Natural killer cell (primary cell): ENCODE measurements at regions not wholly inside any gene's neighbourhood (a gene's known extent, or its start where the extent isn't known, plus 50 kb on each side); places are given as distances from the start of the nearest gene placed in this dataset.

Experiments used
- ATAC-seq, 3 donors: fragments of 150-1000 bp in 2 of 3; fragments of 200-7000 bp in 1 of 3; cut with Tn5 transposase; 1 replicate in 1 of 3; 2 replicates in 2 of 3; pipeline ENCODE4 v1.10.0; 2021; ENCODE audit warnings: mild to moderate bottlenecking in 2 of 3, moderate library complexity in 2 of 3
- DNase-seq, 2 donors: peaks; one replicate each; pipeline versions ENCODE4 v3.0.0 to v3.0.0-alpha.2; 2013 to 2021; ENCODE audit warnings: mixed read lengths in 1 of 2
- H3K27ac ChIP-seq: one replicate; pipeline ENCODE4 v1.5.1; 2013; ENCODE audit warnings: mild to moderate bottlenecking, low read length
- H3K27me3 ChIP-seq: one replicate; pipeline ENCODE4 v1.6.1; 2013; ENCODE audit warnings: low read length; ENCODE audit not compliant: control insufficient read depth, insufficient read depth
- H3K36me3 ChIP-seq: one replicate; pipeline ENCODE4 v1.6.1; 2013; ENCODE audit warnings: low read length; ENCODE audit not compliant: control insufficient read depth, insufficient read depth
- H3K4me1 ChIP-seq: one replicate; pipeline ENCODE4 v1.6.1; 2013; ENCODE audit warnings: low read length; ENCODE audit not compliant: control insufficient read depth, insufficient read depth
- H3K4me3 ChIP-seq: one replicate; pipeline ENCODE4 v1.5.1; 2013; ENCODE audit warnings: low read length
- H3K9me3 ChIP-seq: one replicate; pipeline ENCODE4 v1.6.1; 2013; ENCODE audit warnings: low read length; ENCODE audit not compliant: control insufficient read depth, insufficient read depth
- H3K27ac Mint-ChIP-seq, 2 donors: one replicate each; pipeline ENCODE4 v1.8.0; 2022; ENCODE audit warnings: mild to moderate bottlenecking in 2 of 2, mixed read lengths in 2 of 2, moderate library complexity in 1 of 2
- H3K27me3 Mint-ChIP-seq, 2 donors: one replicate each; pipeline ENCODE4 v1.8.0; 2022; ENCODE audit warnings: low read depth in 2 of 2, mixed read lengths in 2 of 2
- H3K36me3 Mint-ChIP-seq: one replicate; pipeline ENCODE4 v1.8.0; 2022; ENCODE audit warnings: mixed read lengths
- H3K4me1 Mint-ChIP-seq, 2 donors: one replicate each; pipeline ENCODE4 v1.8.0; 2022; ENCODE audit warnings: mixed read lengths in 2 of 2
- H3K4me3 Mint-ChIP-seq: one replicate; pipeline ENCODE4 v1.8.0; 2022; ENCODE audit warnings: mild to moderate bottlenecking, moderate library complexity, mixed read lengths
- H3K9me3 Mint-ChIP-seq, 2 donors: one replicate each; pipeline ENCODE4 v1.8.0; 2022; ENCODE audit warnings: mixed read lengths in 2 of 2
- CTCF ChIP-seq: fragments of 200-600 bp; IDR thresholded peaks from one replicate; pipeline ENCODE4 v1.8.0; 2022; ENCODE audit warnings: antibody characterized with exemption
- WGBS: methylation state at CpG from one replicate; pipeline ENCODE4 v1.1.7; 2013; ENCODE audit warnings: missing lambda C conversion rate; ENCODE audit not compliant: insufficient coverage; 5-methylcytosine and 5-hydroxymethylcytosine counted together
- intact Hi-C: fragments of 100-400 bp; cut with micrococcal nuclease; formaldehyde crosslinking; loops from one replicate; pipeline ENCODE4 v1.14.2; 2022

GRCh38 chr12:60842181-60842580 is 1246.4 kb downstream of the SLC16A7 start:
- no peaks in the 10 kb centered on the region for H3K4me1 Mint-ChIP-seq
- no peaks in the 10 kb centered on the region for H3K36me3 Mint-ChIP-seq
- Histone ChIP-seq H3K27ac (no peak overlapping the region), H3K4me1 (no peaks in the 10 kb centered on the region), H3K27me3 (no peaks in the 10 kb centered on the region), H3K9me3 (peaks cover 4% of the 10 kb centered on the region), H3K4me3 (no peak overlapping the region), H3K36me3 (no peaks in the 10 kb centered on the region)
- no peak overlapping the region for H3K27ac Mint-ChIP-seq
- H3K9me3 Mint-ChIP-seq, result peaks cover 4 to 12% of the 10 kb centered on the region in 2 donors
- intact Hi-C loops, result no loop called here
- DNase-seq, result no peak
- no peak overlapping the region for H3K4me3 Mint-ChIP-seq
- TF ChIP-seq CTCF, result no peak
- WGBS, result no CpG with 5 or more reads among the region's 2 CpGs
- no peaks in the 10 kb centered on the region for H3K27me3 Mint-ChIP-seq
- ATAC-seq, result no peak

- Mint-ChIP-seq H3K27ac (no peak overlapping the region), H3K9me3 (peaks cover 9 to 17% of the 10 kb centered on the region in 2 donors), H3K36me3 (no peaks in the 10 kb centered on the region), H3K4me3 (no peak overlapping the region), H3K4me1 (no peaks in the 10 kb centered on the region), H3K27me3 (no peaks in the 10 kb centered on the region)
- Histone ChIP-seq H3K9me3 (peaks cover under 1% of the 10 kb centered on the region), H3K27ac (no peak overlapping the region), H3K4me3 (no peak overlapping the region), H3K27me3 (no peaks in the 10 kb centered on the region), H3K36me3 (no peaks in the 10 kb centered on the region), H3K4me1 (no peaks in the 10 kb centered on the region)
- ATAC-seq, result no peak
- TF ChIP-seq CTCF, result no peak
- no peak for DNase-seq
- intact Hi-C loops, result no loop called here
These were observed 1248.3 kb downstream of the SLC16A7 start for GRCh38 chr12:60844101-60844500.

GRCh38 chr12:60844875-60845274 is 1249.0 kb downstream of the SLC16A7 start:
- TF ChIP-seq CTCF, result no peak
- Mint-ChIP-seq H3K4me3 (no peak overlapping the region), H3K36me3 (no peaks in the 10 kb centered on the region), H3K4me1 (no peaks in the 10 kb centered on the region), H3K27ac (no peak overlapping the region), H3K27me3 (no peaks in the 10 kb centered on the region), H3K9me3 (peaks cover 9 to 19% of the 10 kb centered on the region in 2 donors)
- no peak overlapping the region for H3K27ac ChIP-seq
- no peak for ATAC-seq
- no peaks in the 10 kb centered on the region for H3K36me3 ChIP-seq
- no CpG with 5 or more reads among the region's 1 CpG for WGBS
- no peaks in the 10 kb centered on the region for H3K9me3 ChIP-seq
- H3K4me3 ChIP-seq, result no peak overlapping the region
- no peak for DNase-seq
- intact Hi-C loops, result no loop called here
- no peaks in the 10 kb centered on the region for H3K27me3 ChIP-seq
- H3K4me1 ChIP-seq, result no peaks in the 10 kb centered on the region

- Histone ChIP-seq H3K4me1 (no peaks in the 10 kb centered on the region), H3K27me3 (no peaks in the 10 kb centered on the region), H3K36me3 (no peaks in the 10 kb centered on the region), H3K9me3 (no peaks in the 10 kb centered on the region), H3K4me3 (no peak overlapping the region), H3K27ac (no peak overlapping the region)
- 80% methylated on average over 2 of the region's 4 CpGs for WGBS
- H3K4me3 Mint-ChIP-seq, result no peak overlapping the region
- ATAC-seq, result no peak
- H3K9me3 Mint-ChIP-seq, result peaks cover 11 to 23% of the 10 kb centered on the region in 2 donors
- no peak for TF ChIP-seq CTCF
- no peaks in the 10 kb centered on the region for H3K4me1 Mint-ChIP-seq
- no peaks in the 10 kb centered on the region for H3K36me3 Mint-ChIP-seq
- H3K27me3 Mint-ChIP-seq, result no peaks in the 10 kb centered on the region
- intact Hi-C loops, result no loop called here
- no peak overlapping the region for H3K27ac Mint-ChIP-seq
- DNase-seq, result no peak
These were observed 1249.9 kb downstream of the SLC16A7 start for GRCh38 chr12:60845696-60846095.
